Renal cortical epithelial cell (primary cell): ENCODE measurements at regions not wholly inside any gene's neighbourhood (a gene's known extent, or its start where the extent isn't known, plus 50 kb on each side); places are given as distances from the start of the nearest gene placed in this dataset.
"Not testable (repeated sequence)": the region's sequence is repeated elsewhere in the genome, so short reads cannot be mapped to it uniquely, and the experiment has no call there.

Experiments used
- DNase-seq: peaks from one replicate; pipeline ENCODE4 v3.0.0-alpha.2; 2011; ENCODE audit warnings: low read depth

DNA sequence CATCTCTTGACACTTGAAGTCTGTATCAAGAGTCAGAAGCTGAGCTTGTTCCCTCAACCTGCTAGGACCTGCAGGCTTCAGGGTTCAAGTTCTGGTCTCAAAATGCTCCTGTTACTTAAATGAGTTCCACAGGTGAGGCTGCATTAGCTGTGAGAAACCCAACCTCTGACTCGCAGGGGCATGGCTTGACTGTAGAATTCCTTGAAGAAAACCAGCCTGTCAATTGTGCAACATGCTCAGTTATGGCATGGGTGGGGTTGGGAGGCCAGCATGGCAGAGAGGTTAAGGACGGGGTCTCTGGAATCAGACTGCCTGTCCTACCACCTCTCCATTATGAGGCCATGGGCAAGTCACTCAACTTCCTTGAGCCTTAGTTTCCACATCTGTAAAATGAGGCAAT, 235.8 kb downstream of the EN1 start:
- DNase-seq, result no peak

- no peak for DNase-seq
These were observed 238.3 kb downstream of the EN1 start for GRCh38 chr2:118609138-118609537.

DNA sequence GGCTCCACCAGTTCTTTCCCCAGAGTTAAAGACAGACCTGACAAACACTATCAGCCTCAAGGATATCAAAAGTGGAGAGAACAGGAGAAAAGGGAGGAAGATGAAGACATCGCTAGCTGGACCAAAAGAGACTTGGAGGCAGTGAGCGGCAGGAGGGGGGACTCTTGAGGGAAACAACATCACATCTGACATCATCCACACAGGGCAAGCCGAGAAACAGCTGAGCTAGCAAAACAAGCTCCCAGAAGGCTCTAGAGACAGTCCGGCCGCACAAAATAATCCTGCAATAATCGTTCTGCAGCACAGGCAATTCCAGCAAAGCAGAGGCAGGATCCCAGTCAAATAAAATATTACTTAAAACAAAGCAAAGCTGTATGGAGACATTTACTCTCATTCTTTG, 239.8 kb downstream of the EN1 start:
- no peak for DNase-seq

DNA sequence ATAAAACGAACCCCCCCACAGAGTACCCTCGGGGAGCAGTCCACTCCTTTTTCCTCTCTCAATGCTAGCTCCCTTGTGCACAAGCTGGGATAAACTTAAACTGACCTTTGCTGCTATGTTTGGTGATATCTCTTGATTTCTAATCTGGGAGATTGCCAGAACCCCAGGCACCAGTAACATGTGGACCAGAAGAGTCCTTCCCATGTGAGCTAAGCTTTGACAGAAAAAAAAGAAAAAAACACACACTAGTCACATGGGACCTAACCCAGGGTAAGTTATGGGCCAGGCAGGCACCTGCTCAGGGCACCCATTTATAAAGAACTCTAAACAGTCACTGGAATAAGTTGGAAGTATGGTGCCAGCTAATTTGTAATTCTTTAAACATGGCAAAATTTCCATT, 242.6 kb downstream of the EN1 start:
- DNase-seq, result no peak

- no peak for DNase-seq
These were observed 243.1 kb downstream of the EN1 start for GRCh38 chr2:118604371-118604770.

DNA sequence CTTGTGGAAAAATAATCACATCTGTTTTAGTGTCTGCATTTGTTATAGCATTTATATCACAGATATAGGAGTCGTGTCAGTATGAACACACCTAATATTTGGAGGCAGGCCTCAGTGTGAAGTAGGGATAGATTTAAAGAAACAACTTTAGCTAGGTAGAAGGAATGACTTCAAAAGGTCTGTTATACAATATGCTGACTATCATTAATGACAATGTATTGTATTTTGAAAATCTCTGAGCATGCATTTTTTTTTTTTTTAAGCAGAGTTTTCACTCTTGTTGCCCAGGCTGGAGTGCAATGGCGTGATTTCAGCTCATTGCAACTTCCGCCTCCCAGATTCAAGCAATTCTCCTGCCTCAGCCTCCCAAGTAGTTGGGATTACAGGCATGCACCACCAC, 248.3 kb downstream of the EN1 start:
- no peak for DNase-seq

GRCh38 chr2:118596620-118597019, 250.8 kb downstream of the EN1 start:
- no peak for DNase-seq

- DNase-seq, result no peak
These were observed 254.2 kb downstream of the EN1 start for GRCh38 chr2:118593257-118593656.

DNA sequence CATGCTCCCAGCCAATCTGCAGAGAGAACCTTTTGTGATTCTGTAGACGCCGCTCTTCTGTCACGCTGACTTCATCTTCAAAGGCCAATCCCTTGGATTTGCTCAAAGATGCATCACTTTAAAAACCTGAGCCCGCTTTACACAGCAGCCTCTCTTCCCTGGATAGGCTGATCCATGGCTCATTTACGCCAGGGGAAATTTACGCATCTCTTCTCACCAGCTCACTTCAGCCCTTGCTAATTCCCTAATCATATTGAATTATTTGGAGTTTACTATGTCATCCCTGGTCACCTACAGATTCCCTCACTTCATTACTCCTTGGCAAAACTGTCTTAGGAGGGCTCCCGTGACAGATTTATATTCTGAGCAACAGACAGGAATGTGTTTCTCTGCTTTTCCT, 256.2 kb downstream of the EN1 start:
- no peak for DNase-seq

DNA sequence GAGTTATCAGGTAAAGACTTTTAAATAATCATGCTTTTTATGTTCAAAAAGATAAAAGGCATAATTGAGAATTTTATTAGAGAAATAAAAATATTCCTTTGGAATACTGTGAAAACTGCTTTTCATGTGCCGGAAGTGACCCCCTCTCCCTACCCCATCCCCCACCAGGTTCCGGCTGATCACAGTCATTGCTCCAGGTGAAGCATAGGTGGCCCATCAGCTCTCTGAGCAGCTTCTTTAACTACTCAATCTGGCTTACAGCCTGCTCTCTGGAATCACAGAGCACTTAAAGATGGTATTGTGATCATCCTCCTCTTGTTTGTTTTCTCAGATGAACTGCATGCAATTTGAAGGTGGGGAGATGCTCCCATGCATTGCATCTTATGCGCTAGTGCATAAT, 257.7 kb downstream of the EN1 start:
- DNase-seq, result no peak

DNA sequence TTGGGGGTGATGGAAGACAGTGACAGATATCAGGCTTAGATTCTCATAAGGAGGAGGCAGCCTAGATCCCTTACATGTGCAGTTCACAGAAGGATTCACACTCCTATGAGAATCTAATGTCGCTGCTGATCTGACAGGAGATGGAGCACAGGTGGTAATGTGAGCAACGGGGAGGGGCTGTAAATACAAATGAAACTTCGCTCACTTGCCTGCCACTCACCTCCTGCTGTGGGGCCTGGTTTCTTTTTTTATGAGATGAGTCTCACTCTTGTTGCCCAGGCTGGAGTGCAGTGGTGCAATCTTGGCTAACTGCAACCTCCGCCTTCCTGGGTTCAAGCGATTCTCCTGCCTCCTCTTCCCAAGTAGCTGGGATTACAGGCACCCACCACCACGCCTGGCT, 258.6 kb downstream of the EN1 start:
- DNase-seq, result no peak

DNA sequence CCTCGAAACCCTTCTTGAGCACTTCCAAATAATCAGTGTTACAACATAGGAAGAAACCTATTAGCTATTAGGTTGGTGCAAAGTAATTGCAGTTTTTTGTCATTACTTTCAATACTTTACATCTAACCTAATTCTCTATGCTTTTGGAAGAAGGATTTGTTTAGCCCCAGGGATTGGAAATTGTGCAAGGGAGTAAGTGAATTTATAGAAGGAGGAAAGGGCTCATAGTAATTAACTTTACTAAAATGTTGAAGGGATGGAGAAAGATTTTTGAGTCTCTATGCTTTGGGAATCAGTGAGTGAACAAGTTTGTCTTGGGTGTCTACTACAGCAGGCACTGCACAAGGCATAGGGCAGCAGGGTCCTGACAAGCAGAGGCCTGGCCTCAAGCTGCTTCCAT, 261.1 kb downstream of the EN1 start:
- no peak for DNase-seq

- no peak for DNase-seq
These were observed 262.6 kb downstream of the EN1 start for GRCh38 chr2:118584877-118585276.

- no peak for DNase-seq
These were observed 263.2 kb downstream of the EN1 start for GRCh38 chr2:118584062-118584749.

- DNase-seq, result no peak
These were observed 265.4 kb downstream of the EN1 start for GRCh38 chr2:118582058-118582457.

GRCh38 chr2:118580651-118581050, 266.8 kb downstream of the EN1 start:
- peak; percentile 7 for DNase-seq

- DNase-seq, result no peak
These were observed 267.3 kb downstream of the EN1 start for GRCh38 chr2:118580107-118580506.

DNA sequence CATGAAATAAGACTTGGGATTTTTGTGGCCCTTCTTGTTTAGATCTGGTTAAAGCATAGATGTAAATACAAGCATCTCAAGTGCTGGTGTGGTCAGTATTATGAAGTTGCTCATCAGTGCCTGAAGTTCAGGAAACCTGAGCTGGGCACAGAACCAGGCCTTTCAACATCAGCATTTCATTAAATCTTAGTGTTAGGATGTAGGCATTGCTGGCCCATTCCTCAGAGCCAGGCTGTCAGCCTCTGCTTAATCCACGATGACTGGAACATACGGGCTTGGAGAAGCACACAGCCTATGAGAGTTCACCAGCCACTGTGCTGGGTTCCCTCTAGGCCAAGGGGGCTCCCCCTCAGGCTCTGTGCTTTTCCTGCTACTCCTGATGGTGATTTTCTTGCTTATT, 270.2 kb downstream of the EN1 start:
- peak; percentile 2 for DNase-seq

GRCh38 chr2:118576109-118576855, 271.2 kb downstream of the EN1 start:
- peak; percentile 27 for DNase-seq

GRCh38 chr2:118572380-118572779, 275.1 kb downstream of the EN1 start:
- not testable (repeated sequence) for DNase-seq

GRCh38 chr2:118569876-118570535, 277.4 kb downstream of the EN1 start:
- no peak for DNase-seq

DNA sequence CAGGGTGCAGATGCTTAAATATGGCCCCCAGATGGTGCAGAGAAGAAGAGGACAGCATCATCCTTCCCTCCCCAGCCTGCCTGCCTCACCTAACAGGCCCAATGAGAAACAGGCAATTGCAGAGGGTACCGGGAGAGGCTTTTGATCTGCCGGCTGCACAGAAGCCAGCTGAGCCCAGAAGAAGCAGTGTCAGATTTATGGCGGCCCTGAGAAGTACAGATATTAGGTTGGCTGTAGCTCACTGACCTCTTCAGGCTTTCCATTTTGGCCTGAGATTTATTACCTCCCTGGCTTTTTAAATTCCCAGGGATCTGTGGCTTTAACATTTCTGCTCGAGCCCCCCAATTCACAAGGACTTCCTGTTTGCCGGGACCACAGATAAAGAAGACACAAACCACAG, 278.7 kb downstream of the EN1 start:
- no peak for DNase-seq
